H1 (cell line): ENCODE measurements at regions not wholly inside any gene's neighbourhood (a gene's known extent, or its start where the extent isn't known, plus 50 kb on each side); places are given as distances from the start of the nearest gene placed in this dataset.

Experiments used
- EP300 ChIP-seq, 2 experiments: IDR thresholded peaks; 1 replicate in 1 of 2; 2 replicates in 1 of 2; pipeline ENCODE4 v1.6.1; 2011 to 2012; ENCODE audit warnings: low read depth in 2 of 2, low read length in 2 of 2, mild to moderate bottlenecking in 2 of 2, borderline replicate concordance in 1 of 2, inconsistent platforms in 1 of 2, moderate library complexity in 1 of 2
- EZH2 ChIP-seq: fragments of 200-600 bp; sonication (generic); IDR thresholded peaks from 2 replicates; pipeline ENCODE4 v1.7.1; 2012; ENCODE audit warnings: low read depth, mild to moderate bottlenecking, moderate library complexity, low read length, inconsistent platforms; ENCODE audit not compliant: severe bottlenecking
- POLR2A ChIP-seq, 2 experiments: IDR thresholded peaks; 1 replicate in 1 of 2; 2 replicates in 1 of 2; pipeline ENCODE4 v1.6.1; 2011; ENCODE audit warnings: low read depth in 2 of 2, low read length in 2 of 2, mild to moderate bottlenecking in 2 of 2; ENCODE audit errors: control extremely low read depth in 1 of 2
- POLR2AphosphoS5 ChIP-seq: IDR thresholded peaks from 2 replicates; pipeline ENCODE4 v1.6.1; 2011; ENCODE audit warnings: low read depth, low read length
- TF ChIP-seq, protein P1 (sequence below): IDR thresholded peaks from 2 replicates; pipeline ENCODE4 v1.6.1; 2011; ENCODE audit warnings: low read length, improper control_type of control experiment
- TF ChIP-seq, protein P2 (sequence below), 3 experiments: IDR thresholded peaks; 1 replicate in 2 of 3; 2 replicates in 1 of 3; pipeline versions ENCODE4 v1.5.1 to v1.6.1; 2011; ENCODE audit warnings: low read length in 3 of 3, mild to moderate bottlenecking in 3 of 3, inconsistent platforms in 2 of 3, low read depth in 1 of 3, moderate library complexity in 1 of 3; ENCODE audit not compliant: insufficient read depth in 1 of 3; ENCODE audit errors: control extremely low read depth in 1 of 3

GRCh38 chr4:188296331-188296730 lies 157.1 kb downstream of the TRIML1 start:
- TF ChIP-seq EP300 (IDR thresholded peaks at IDR 0.05; ENCODE audit: borderline replicate concordance in 1 of 2, low read depth in 2 of 2, low read length in 2 of 2): no peak
- no peak for TF ChIP-seq POLR2AphosphoS5
- no peak for TF ChIP-seq POLR2A (IDR thresholded peaks at IDR 0.05; ENCODE audit: control extremely low read depth in 1 of 2, low read depth in 2 of 2, low read length in 2 of 2)
- TF ChIP-seq, protein P1, sequence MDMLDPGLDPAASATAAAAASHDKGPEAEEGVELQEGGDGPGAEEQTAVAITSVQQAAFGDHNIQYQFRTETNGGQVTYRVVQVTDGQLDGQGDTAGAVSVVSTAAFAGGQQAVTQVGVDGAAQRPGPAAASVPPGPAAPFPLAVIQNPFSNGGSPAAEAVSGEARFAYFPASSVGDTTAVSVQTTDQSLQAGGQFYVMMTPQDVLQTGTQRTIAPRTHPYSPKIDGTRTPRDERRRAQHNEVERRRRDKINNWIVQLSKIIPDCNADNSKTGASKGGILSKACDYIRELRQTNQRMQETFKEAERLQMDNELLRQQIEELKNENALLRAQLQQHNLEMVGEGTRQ: no peak
- TF ChIP-seq, protein P2, sequence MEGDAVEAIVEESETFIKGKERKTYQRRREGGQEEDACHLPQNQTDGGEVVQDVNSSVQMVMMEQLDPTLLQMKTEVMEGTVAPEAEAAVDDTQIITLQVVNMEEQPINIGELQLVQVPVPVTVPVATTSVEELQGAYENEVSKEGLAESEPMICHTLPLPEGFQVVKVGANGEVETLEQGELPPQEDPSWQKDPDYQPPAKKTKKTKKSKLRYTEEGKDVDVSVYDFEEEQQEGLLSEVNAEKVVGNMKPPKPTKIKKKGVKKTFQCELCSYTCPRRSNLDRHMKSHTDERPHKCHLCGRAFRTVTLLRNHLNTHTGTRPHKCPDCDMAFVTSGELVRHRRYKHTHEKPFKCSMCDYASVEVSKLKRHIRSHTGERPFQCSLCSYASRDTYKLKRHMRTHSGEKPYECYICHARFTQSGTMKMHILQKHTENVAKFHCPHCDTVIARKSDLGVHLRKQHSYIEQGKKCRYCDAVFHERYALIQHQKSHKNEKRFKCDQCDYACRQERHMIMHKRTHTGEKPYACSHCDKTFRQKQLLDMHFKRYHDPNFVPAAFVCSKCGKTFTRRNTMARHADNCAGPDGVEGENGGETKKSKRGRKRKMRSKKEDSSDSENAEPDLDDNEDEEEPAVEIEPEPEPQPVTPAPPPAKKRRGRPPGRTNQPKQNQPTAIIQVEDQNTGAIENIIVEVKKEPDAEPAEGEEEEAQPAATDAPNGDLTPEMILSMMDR (IDR thresholded peaks at IDR 0.05; ENCODE audit: control extremely low read depth in 1 of 3, insufficient read depth in 1 of 3, low read depth in 1 of 3, low read length in 3 of 3): no peak
- TF ChIP-seq EZH2: no peak
